Loucy (cell line): ENCODE measurements at regions not wholly inside any gene's neighbourhood (a gene's known extent, or its start where the extent isn't known, plus 50 kb on each side); places are given as distances from the start of the nearest gene placed in this dataset.
A peak's percentile ranks its signal among the peaks of the same experiment; 100 is the strongest.

Experiments used
- EZH2phosphoT487 ChIP-seq: fragments of 200-600 bp; IDR thresholded peaks from 2 replicates; pipeline ENCODE4 v1.6.1; 2018; ENCODE audit warnings: antibody characterized with exemption, mild to moderate bottlenecking, moderate library complexity, borderline replicate concordance
- TF ChIP-seq, protein P1 (sequence below): fragments of 200-600 bp; sonication (generic); conservative IDR thresholded peaks from 2 replicates; pipeline ENCODE4 v1.5.1; 2014; ENCODE audit warnings: mild to moderate bottlenecking, antibody characterized with exemption, low read length

DNA sequence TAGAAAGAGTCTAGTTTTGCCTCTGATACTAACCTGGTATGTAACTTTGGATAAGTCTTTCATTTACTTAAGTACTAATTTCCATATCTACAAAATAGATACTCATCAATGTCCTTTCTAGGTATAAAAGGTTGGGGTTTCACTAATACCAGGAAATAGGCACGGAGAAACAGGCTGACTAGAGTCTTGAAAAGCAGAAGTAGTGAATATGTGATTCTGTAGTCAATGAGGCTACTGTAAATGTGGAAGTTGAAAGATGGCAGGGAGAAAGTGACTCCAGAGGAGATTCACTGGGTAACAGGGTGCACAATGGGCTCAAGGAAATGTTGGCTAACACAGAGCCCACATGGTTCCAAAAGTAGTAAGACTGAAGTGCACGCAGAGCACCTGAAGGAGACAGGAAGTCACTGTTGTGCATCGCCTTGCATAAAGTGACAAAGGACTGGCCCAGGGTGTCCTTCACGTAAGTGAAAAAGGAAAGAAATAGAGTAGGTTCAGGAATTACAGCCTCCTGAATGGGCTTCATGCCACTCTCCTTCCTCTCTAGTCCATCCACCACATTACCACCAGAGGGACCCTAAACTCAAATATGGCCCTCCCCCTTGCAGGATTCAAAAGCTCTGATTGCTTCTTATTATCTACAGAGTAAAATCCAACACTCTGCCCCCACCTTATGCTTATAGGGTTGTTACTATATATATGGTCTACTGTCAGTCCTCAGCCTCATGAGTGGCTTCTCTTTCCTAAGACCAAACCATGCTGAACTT, 288.0 kb upstream of the SMARCA2 start:
- TF ChIP-seq, protein P1, sequence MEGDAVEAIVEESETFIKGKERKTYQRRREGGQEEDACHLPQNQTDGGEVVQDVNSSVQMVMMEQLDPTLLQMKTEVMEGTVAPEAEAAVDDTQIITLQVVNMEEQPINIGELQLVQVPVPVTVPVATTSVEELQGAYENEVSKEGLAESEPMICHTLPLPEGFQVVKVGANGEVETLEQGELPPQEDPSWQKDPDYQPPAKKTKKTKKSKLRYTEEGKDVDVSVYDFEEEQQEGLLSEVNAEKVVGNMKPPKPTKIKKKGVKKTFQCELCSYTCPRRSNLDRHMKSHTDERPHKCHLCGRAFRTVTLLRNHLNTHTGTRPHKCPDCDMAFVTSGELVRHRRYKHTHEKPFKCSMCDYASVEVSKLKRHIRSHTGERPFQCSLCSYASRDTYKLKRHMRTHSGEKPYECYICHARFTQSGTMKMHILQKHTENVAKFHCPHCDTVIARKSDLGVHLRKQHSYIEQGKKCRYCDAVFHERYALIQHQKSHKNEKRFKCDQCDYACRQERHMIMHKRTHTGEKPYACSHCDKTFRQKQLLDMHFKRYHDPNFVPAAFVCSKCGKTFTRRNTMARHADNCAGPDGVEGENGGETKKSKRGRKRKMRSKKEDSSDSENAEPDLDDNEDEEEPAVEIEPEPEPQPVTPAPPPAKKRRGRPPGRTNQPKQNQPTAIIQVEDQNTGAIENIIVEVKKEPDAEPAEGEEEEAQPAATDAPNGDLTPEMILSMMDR: peak; percentile 57
- TF ChIP-seq EZH2phosphoT487: no peak
